BLaER1 treated with 17β-estradiol and CSF1 and Interleukin-3, amounts not matched to agents 10 nM and 100 nM (cell line): ENCODE measurements at regions not wholly inside any gene's neighbourhood (a gene's known extent, or its start where the extent isn't known, plus 50 kb on each side); places are given as distances from the start of the nearest gene placed in this dataset.

Experiments used
- H3K27ac ChIP-seq, 11 experiments: shearing (Covaris generic); formaldehyde crosslinking; 2 replicates each; pipeline ENCODE4 v1.8.1; 2022
- H3K27me3 ChIP-seq, 11 experiments: shearing (Covaris generic); formaldehyde crosslinking; 2 replicates each; pipeline ENCODE4 v1.8.1; 2022
- H3K36me3 ChIP-seq, 11 experiments: shearing (Covaris generic); formaldehyde crosslinking; 2 replicates each; pipeline ENCODE4 v1.8.1; 2022
- H3K4me1 ChIP-seq, 10 experiments: shearing (Covaris generic); formaldehyde crosslinking; 2 replicates each; pipeline ENCODE4 v1.8.1; 2022
- H3K4me2 ChIP-seq, 11 experiments: shearing (Covaris generic); formaldehyde crosslinking; 2 replicates each; pipeline ENCODE4 v1.8.1; 2022
- H3K4me3 ChIP-seq, 10 experiments: shearing (Covaris generic); formaldehyde crosslinking; 2 replicates each; pipeline ENCODE4 v1.8.1; 2022
- H3K9ac ChIP-seq, 11 experiments: shearing (Covaris generic); formaldehyde crosslinking; 2 replicates each; pipeline ENCODE4 v1.8.1; 2022
- H3K9me3 ChIP-seq, 11 experiments: shearing (Covaris generic); formaldehyde crosslinking; replicated peaks in 1 of 11; 2 replicates each; pipeline ENCODE4 v1.8.1; 2022
- H4K20me1 ChIP-seq, 11 experiments: shearing (Covaris generic); formaldehyde crosslinking; 2 replicates each; pipeline ENCODE4 v1.8.1; 2022
- Cebpa-rat ChIP-seq, 11 experiments: shearing (Covaris generic); IDR thresholded peaks; 2 replicates each; pipeline ENCODE4 v1.8.1; 2022

DNA sequence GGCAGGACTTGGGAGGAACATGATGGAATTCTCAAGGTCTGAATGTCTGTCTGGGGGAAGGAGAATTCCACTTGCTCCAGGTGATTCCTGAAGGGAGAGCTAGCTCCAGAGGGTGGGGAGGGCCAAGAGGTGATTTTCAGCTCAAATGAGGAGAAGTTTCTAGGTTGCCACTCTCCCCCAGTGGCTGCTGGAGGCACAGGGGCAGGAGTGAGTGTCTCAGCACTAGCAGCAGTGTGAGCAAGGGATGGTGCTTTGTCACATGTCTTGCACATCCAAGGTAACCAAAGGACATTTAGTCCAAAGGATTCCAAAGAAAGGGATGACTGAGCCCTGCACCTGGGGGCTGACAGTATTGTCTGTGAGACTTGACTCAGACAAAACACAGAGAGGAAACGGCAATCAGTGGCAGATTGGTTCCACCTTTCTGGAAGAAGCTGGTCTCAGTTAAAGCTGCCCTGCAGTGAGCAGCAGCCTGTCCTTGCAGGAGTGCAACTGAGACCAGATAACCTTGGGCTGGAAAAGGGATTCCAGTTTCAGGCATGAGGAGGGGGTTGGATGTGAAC lies 51.2 kb upstream of the PCBD1 start:
- Histone ChIP-seq H3K27ac (no peak overlapping the region), H3K4me1 (peaks cover 12 to 39% (median 26%) of the 10 kb centered on the region in 10 experiments; a peak in 19 of 20 replicates), H4K20me1 (no peaks in the 10 kb centered on the region; a peak in 1 of 22 replicates), H3K36me3 (no peaks in the 10 kb centered on the region), H3K9ac (no peak overlapping the region), H3K27me3 (no peaks in the 10 kb centered on the region), H3K4me2 (peak overlapping the region in 3 of 11 experiments; percentile 10 to 31 (median 28); a peak in 2 of 22 replicates), H3K9me3 (no peaks in the 10 kb centered on the region), H3K4me3 (no peak overlapping the region)
- no peak for TF ChIP-seq Cebpa-rat (IDR thresholded peaks at IDR 0.05)

DNA sequence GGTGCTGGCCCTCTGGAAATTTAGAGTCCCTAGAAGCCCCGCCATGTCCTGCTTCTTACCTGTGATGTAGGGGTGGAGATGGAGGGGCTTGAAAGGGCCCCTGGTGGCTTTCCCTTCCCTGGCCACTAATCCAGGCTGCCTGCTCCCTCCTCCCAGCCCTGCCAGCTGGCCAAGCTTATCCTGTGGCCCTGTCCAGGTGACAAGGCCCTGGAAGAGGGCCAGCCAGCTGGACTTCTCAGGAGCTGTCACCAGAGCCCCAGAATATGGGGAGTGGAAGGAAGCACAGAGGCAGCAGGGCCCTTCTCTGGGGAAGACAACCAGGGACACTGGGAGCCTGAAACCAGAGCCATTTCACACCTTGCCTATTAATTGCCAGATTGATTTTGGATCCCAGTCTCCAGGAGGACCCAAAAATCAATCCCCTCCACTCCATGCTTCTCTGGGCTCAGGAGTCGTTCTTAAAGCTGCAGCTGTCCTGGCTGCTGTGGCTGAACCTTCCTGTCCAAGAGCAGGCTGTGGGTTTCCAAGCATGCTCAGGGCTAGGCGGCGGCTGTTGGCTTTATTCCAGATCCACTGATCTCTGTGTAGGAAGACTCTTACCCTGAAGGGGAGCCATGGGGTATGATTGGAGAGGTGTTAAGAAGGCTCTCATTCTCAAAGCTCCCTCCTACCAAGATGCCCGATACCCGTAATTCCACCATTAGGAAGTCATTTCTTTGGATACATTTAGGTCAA lies 52.6 kb upstream of the PCBD1 start:
- no peaks in the 10 kb centered on the region for H3K36me3 ChIP-seq
- TF ChIP-seq Cebpa-rat (IDR thresholded peaks at IDR 0.05) = no peak
- no peak overlapping the region for H3K4me3 ChIP-seq
- 0 out of 22 replicates have a peak overlapping the region, but pooled peaks of 1 of the 11 experiments have one; percentile 18 for H3K4me2 ChIP-seq
- peaks cover 0 to 24% (median 12%) of the 10 kb centered on the region in 10 experiments; a peak in 18 of 20 replicates for H3K4me1 ChIP-seq
- no peaks in the 10 kb centered on the region for H3K27me3 ChIP-seq
- H3K27ac ChIP-seq = no peak overlapping the region
- H3K9ac ChIP-seq = no peak overlapping the region
- H4K20me1 ChIP-seq = no peaks in the 10 kb centered on the region; a peak in 1 of 22 replicates
- no peaks in the 10 kb centered on the region for H3K9me3 ChIP-seq

DNA sequence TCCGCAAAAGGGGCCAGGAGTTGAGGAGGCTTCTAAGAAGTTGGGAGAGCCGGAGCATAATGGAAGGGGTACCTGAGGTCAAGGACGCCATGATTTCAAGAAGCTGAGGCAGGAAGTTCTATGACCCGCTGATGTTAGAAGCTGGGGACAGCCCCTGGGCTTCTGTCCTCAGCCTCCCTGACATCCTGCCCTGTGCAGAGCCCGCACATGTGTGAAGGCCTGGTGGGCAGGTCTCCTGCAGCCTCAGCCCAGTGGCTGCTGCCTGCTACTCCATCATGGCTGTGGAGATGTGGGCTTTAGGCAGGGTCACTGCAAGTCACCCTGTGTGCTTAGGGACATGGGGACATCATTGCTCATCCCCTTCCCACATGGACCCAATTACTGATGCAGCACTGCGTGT lies 53.8 kb upstream of the PCBD1 start:
- Histone ChIP-seq H3K27ac (no peak overlapping the region), H3K9me3 (no peaks in the 10 kb centered on the region), H3K36me3 (no peaks in the 10 kb centered on the region), H3K27me3 (no peaks in the 10 kb centered on the region), H3K4me1 (peaks cover 0 to 18% (median 6%) of the 10 kb centered on the region in 10 experiments; a peak in 7 of 20 replicates), H3K4me2 (no peak overlapping the region), H3K9ac (no peak overlapping the region), H4K20me1 (no peaks in the 10 kb centered on the region; a peak in 1 of 22 replicates), H3K4me3 (no peak overlapping the region)
- TF ChIP-seq Cebpa-rat (IDR thresholded peaks at IDR 0.05) = no peak

DNA sequence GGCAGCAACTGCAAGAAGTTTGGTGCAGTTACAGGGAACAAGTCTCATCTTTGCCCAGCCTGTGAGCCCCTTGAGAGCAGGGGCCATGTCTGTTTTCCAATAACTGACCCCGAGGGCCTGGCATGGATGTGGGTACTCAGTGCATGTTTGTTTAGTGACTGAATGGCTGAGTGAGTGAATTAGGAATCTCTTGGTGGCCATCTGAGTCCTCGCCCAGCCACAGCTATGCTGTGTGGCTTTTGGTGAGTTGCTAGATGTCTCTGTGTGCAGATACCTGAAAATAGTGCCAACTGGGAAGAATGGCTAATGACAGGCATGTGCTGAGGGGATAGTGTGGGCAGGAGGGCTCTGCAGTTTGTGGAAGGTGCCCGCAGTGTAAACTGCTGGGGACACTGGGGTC lies 54.4 kb upstream of the PCBD1 start:
- Histone ChIP-seq H3K9ac (no peak overlapping the region), H3K36me3 (no peaks in the 10 kb centered on the region), H3K4me1 (peaks cover 0 to 18% (median 6%) of the 10 kb centered on the region in 10 experiments; a peak in 7 of 20 replicates), H4K20me1 (no peaks in the 10 kb centered on the region; a peak in 1 of 22 replicates), H3K4me2 (no peak overlapping the region), H3K27me3 (no peaks in the 10 kb centered on the region), H3K4me3 (no peak overlapping the region), H3K9me3 (no peaks in the 10 kb centered on the region), H3K27ac (no peak overlapping the region)
- no peak for TF ChIP-seq Cebpa-rat (IDR thresholded peaks at IDR 0.05)

DNA sequence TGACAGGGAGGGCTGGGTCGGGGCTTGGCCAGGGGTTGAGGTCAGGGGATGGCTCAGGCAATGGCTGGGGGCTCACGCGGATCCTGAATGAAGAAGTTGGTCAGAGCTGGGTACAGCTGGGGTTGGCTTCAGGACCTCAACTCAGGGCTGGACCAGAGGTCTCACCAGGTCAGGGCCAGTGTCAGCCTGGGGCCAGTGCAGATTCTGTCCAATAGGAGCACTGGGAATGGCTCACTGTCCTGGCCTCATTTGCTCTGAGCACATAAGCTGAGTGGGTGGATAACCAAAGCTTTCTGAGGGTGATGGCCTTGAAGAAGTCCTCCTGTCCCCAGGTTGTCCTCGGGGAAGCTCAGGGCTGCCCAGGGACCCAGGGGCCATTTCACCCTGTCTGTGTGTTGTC lies 54.9 kb upstream of the PCBD1 start:
- Histone ChIP-seq H3K4me2 (no peak overlapping the region), H3K9me3 (no peaks in the 10 kb centered on the region), H3K4me3 (no peak overlapping the region), H3K4me1 (peaks cover 0 to 18% (median 6%) of the 10 kb centered on the region in 10 experiments; a peak in 7 of 20 replicates), H3K36me3 (no peaks in the 10 kb centered on the region), H3K9ac (no peak overlapping the region), H4K20me1 (no peaks in the 10 kb centered on the region; a peak in 1 of 22 replicates), H3K27me3 (no peaks in the 10 kb centered on the region), H3K27ac (no peak overlapping the region)
- TF ChIP-seq Cebpa-rat (IDR thresholded peaks at IDR 0.05) = no peak

DNA sequence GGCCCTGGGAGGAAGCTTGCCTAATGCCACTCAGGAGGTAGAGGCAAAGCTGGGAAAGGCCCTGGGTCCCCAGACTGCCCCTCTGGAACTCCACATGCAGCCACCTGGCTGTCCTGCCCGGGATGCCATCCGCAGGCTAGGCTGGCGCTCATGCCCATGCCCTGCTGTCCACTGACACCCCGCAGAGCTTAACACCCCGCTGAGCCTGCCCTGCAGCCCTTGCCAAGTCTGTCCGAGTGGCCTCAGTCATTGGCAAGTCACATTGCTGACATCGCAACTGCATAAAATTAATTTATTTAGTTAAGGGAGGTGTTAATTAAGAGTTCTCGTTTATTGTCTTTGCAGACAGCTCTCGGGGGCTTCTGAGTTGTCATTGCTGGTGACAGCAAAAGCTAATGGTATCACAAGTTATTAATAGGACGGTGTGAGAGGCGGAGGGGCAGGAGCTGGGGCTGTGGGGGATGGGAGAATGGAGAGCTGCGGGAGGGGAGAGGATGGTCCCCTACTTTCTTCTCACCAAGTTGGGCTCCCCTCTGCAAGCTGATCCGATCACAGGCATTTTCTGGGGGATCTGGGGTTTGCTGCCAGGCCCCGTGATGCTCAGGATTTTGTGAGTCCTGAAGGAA lies 55.6 kb upstream of the PCBD1 start:
- Histone ChIP-seq H3K4me2 (no peak overlapping the region), H3K9me3 (no peaks in the 10 kb centered on the region), H3K4me3 (no peak overlapping the region), H3K36me3 (no peaks in the 10 kb centered on the region), H3K27ac (no peak overlapping the region), H3K4me1 (peaks cover 0 to 13% (median 1%) of the 10 kb centered on the region in 10 experiments; a peak in 7 of 20 replicates), H3K27me3 (no peaks in the 10 kb centered on the region), H4K20me1 (no peaks in the 10 kb centered on the region; a peak in 1 of 22 replicates), H3K9ac (no peak overlapping the region)
- TF ChIP-seq Cebpa-rat (IDR thresholded peaks at IDR 0.05) = no peak

DNA sequence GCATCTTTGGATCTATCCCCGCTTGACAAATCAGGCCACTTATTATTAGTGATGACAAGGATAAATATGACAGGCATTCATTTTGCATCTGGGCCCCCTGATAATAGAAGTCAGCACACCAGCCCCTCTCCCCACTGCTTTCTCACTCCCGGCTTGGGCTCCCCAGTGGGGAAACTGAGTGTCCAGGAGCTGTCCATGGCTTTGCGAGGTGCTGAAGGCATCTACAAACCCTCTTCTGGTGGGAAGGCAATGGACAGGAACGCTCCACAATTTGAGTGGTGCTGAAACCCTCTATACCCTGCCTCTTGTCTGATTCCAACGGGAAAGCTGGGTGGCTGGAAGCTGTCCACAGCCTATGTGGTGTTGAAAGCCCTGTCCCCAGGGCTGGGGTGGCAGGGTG lies 61.7 kb upstream of the PCBD1 start:
- Histone ChIP-seq H3K27me3 (no peaks in the 10 kb centered on the region), H3K36me3 (no peaks in the 10 kb centered on the region), H3K9me3 (no peaks in the 10 kb centered on the region), H3K4me2 (no peak overlapping the region), H3K4me3 (no peak overlapping the region), H3K27ac (no peak overlapping the region), H3K4me1 (no peaks in the 10 kb centered on the region), H3K9ac (no peak overlapping the region), H4K20me1 (no peaks in the 10 kb centered on the region)
- no peak for TF ChIP-seq Cebpa-rat (IDR thresholded peaks at IDR 0.05)

DNA sequence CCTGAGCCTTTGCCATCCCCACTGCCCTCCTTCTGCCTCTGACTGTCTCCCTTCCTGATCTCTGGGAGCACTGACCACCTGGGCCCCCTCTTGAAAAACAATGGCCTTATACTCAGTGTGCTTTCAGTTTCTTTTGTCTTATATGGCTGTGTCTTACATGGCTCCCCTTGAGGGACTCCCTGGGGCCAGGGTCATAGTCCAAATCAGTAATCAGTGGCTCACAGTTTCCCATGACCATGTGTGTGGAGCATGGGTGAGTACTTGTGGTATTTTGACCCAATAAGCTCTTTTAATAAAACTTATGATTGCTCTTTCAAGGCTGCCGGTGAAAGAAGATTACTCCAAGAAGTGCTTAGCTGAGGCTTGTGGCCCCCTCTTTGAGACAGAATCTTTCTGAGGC lies 62.4 kb upstream of the PCBD1 start:
- Histone ChIP-seq H3K27ac (no peak overlapping the region), H4K20me1 (no peaks in the 10 kb centered on the region), H3K36me3 (no peaks in the 10 kb centered on the region), H3K4me1 (no peaks in the 10 kb centered on the region), H3K4me2 (no peak overlapping the region), H3K9me3 (no peaks in the 10 kb centered on the region), H3K9ac (no peak overlapping the region), H3K4me3 (no peak overlapping the region), H3K27me3 (no peaks in the 10 kb centered on the region)
- TF ChIP-seq Cebpa-rat (IDR thresholded peaks at IDR 0.05) = no peak

DNA sequence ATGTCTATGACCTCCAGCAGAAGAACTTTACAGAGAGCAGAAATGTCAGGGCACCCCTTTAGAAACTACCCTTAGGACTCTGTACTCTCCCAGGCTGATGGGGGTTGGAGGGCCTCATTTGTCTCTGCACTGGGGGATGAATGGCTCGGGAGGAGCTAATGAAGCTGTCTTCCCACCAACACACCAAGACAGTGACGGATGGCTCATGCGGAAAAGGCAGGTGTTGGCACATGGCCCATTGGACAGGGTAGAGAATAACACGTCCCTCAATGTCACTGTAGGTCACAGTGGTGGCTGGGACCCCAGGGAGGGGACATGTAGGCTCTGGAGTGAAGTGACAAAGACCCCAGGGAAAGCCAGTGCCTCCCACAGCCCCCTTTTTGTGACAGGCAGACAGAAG lies 64.0 kb upstream of the PCBD1 start:
- Histone ChIP-seq H3K9me3 (no peaks in the 10 kb centered on the region), H3K27ac (no peak overlapping the region), H3K9ac (no peak overlapping the region), H3K4me1 (no peaks in the 10 kb centered on the region), H3K36me3 (no peaks in the 10 kb centered on the region), H3K4me2 (no peak overlapping the region), H3K27me3 (no peaks in the 10 kb centered on the region), H3K4me3 (no peak overlapping the region), H4K20me1 (no peaks in the 10 kb centered on the region)
- TF ChIP-seq Cebpa-rat (IDR thresholded peaks at IDR 0.05) = no peak
